HG02884 (cell line): ENCODE measurements at regions not wholly inside any gene's neighbourhood (a gene's known extent, or its start where the extent isn't known, plus 50 kb on each side); places are given as distances from the start of the nearest gene placed in this dataset.

Source experiments
- ATAC-seq: cut with Tn5 transposase; IDR thresholded peaks from one replicate; pipeline ENCODE4 v1.9.1; 2021; ENCODE audit warnings: mild to moderate bottlenecking, moderate library complexity; ENCODE audit not compliant: unreplicated experiment

DNA sequence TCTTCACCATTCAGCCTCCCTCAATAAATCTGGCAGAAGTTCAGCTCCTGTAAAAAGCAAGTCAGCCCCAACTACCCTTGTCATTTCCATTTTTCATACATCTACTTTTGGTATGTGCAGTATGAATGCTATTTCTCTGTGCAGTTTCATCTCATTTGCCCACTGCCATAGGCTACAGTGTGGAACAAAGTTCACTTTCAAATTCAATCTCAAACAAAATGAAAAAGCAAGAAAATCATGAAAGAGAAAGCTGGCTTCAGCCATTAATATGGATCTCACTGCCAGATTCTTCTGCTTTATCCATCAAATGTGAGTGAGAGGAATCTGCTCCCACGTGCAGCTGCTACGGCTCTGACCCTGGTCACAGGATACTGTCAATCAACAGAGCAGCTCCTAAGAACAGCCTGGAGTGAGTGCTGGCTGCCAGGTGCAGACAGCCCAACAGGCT is 494.2 kb downstream of the ZNF608 start:
- ATAC-seq, result no peak

DNA sequence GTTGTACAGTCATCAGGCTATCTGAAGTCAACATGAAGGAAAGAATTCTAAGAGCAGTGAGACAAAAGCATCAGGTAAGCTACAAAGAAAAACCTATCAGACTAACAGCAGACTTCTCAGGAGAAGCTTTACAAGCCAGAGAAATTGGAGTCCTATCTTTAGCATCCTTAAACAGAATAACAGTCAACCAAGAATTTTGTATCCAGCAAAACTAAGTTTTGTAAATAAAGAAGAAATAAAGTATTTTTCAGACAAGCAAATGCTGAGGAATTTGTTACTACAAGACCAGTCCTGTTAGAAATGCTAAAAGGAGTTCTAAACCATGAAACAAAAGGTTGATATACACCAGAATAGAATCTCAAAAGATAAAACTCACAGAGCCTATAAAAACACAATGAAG is 501.2 kb downstream of the ZNF608 start:
- no peak for ATAC-seq

DNA sequence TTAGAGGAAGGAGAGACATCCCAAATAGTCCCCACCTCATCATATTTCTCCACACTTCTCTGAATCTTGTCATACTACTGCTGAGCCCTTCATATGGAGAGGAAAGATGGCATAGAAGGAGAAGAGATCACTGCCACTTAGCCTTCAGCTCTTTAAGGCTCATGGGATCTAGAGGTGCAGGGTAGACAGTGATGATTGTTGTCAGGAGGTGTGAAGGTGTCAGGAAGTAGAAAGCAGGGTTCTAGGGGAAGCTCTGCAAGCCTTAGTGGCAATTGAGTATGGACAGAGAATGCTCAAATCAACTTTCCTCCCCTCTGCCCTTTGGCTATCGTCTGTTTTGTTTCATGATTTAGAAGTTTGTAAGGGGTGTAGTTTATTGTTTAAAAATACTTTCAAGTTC is 505.7 kb downstream of the ZNF608 start:
- no peak for ATAC-seq

DNA sequence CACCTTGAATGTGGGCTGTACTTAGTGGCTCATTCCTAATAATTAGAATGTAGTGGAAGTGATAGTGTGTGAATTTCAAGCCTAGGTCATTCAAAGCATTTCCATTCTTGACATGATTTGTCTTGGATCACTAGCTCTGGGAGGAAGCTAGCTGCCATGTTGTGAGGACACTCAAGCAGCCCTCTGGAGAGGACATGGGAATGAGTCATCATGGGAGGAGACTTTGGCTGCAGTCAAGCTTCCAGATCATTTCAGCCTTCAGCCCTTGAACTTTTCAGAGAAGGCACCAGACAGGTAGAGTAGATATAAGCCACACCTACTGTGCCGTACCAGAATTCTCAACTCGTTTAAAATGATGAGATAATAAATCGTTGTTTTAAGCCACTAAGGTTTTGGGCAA is 506.9 kb downstream of the ZNF608 start:
- no peak for ATAC-seq

DNA sequence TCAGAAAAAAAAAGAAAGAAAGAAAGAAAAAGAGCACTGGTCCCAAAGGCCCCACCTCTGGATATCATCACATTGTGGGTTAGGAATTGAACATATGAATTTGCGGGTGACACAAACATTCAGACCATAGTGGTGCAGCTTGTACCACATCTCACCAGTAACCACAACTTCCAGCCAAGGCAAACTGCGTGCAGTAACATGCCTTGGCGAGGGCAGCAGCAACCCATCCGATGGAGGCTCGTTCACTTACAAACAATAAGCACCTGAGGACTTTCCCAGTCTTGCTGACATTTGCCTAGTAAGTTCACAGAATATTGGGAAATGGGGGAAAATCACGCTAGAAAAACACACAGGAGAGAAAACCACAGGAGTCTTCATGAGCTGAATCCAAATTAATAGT is 508.1 kb downstream of the ZNF608 start:
- ATAC-seq, result no peak

DNA sequence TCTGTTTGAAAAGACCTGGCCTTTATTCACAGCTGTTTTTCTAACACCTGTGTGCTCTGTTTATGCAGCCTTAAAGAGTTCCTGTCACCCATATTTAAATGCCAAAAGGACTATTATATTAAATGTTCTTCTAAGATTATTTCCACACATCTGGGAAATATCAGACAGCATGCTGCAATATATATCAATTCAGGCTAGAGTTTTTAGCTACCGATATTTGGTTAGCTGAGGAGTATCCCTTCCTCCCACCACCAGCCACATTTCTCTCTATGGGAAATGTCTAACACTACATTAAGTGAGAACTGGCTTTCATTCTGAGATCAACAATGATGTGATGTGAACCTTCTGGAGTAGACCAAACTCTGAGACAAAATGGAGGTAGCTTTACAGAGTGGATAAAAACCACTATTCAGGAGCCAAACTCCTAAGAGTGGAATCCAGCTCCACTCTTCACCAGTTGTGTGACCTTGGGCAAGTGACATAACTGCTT is 509.2 kb downstream of the ZNF608 start:
- no peak for ATAC-seq

DNA sequence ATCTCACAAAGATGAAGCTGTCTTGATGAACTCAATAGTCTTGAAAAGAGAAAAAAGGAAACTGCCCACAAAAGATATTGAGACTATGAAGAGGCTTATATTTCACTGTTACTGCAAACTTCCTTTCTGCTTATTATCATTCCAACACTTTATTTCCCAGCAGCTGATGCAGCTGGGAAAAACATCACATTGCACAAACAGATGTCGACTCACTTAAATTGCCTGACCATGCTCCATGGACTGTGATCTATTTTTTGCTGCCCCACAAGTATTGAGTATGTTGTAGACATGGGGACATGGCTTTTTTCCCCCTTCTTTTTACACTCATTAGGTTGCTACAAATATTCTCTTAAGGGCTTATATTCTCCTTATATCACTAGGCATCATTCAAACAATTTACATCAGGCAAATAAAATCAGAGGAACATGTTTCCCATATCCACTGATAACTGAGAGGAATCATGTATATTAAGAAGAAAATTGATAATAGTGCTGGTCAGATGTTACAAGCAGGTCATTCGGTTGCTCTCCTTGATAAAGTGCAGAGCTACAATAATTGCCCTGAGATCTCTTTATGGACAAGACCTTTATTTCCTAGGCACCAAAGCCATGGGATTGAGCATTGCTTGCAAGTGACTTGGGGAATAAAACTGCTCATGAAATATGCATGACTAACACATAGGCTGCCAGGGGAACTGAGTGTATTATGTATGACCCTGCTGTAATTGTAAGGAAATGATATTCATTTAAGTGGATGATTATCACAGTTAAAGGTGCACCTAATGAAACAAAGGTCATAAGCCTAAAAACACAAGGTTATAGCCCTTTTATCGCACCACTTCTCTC is 509.9 kb downstream of the ZNF608 start:
- no peak for ATAC-seq

DNA sequence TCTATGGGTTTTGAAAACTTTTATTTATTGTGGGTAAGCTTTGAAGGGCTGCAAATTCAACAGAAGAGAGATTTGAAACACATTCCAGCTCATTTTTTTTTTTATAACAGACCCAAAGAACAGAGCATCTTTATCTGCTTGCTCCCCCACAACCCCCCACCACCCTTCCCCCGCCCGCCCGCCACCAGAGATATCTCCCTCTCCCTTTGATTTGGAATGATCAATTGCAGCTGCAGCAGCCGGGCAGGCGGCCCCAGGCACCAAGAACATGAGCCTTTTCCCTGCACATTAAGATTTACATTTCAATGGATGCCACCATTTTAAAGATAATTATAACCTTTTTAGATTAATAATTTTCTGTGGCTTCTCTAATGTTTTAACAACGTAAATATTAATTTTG is 510.9 kb downstream of the ZNF608 start:
- ATAC-seq, result no peak

DNA sequence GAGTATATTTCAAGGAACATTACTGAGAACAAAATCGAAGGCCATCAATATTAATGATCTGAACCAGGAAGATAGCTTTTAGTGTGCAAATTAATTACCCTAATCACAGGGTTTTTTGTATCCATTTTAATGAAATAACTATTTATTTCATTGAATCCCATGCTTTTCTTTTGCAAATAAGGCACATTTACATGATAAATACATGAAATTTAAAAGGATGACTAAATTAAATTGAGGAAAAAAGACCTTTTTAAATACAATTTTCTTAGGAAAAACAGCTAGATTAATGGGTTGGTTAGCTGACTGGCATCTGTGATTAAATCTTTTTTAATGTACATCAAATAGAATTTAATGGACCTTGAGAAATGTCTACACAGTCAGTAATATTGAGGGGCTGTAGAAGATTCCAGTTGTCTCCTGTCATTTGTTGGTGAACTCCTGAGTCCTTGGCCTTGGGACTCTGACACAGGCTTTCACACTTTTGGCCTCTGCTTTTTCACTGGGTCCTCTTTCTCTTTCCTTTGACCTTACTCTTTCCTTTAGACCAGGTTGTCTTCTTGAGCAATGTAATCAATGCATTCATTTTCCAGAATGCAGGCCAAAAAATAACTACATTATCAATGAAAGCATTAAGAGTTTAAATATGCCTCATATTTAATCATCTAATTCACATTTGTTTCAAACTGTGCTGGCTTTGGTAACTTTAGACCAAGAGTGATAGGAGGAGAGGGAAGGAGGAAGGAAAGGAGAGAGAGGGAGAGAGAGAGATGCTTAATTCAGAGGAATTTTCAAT is 511.5 kb downstream of the ZNF608 start:
- ATAC-seq, result no peak

DNA sequence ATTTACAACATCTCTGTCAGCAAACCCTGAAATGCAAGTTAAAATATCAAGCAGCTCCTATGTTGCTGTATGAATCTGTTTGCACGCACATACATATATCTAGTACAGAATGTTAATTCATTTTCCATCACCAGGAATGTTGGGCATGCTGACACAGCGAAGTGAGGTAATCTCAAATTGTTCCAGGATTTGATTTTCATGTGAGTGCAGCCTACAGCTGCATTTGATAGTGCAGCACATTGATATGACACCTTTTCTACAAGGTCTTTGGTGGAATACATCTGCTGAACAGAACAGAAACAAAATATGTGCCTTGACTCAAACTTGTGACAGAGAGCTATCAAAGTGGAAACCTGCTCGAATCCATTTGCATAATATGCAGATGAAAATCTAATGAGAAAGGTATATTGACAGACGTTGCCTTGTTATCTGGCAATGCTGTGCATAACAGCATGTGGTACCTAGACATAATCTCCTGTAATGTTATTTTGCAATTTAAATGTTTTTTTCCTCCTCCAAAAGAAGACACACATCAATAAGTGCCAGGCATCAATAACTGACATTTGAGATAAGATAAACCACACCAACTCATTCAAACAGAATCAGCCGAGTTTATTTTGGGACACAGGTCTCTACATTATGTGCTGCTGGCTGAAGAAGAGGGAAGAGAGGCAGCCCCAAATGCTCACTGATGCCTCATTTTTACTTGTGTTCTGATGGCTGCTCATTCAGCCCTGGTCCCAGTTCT is 512.2 kb downstream of the ZNF608 start:
- ATAC-seq, result no peak

DNA sequence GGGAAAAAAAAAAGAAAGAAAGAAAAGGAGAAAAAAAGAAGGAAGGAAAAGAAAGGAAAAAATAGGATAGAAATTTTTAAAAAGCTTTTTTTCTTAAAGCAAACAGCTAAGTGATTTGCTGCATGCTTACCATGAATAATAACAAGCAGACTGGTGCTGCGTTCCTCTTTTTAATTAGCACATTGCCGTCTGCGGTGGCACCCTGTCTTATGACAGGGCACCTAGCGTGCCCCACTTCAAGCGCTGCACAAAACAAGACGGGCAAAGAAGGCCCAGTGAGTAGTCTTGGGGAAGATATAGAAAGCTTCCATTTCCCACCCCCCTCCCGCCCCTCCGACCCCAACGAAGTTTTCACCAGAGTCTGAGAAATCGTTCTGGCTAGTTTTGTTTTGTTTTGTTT is 513.9 kb downstream of the ZNF608 start:
- no peak for ATAC-seq

DNA sequence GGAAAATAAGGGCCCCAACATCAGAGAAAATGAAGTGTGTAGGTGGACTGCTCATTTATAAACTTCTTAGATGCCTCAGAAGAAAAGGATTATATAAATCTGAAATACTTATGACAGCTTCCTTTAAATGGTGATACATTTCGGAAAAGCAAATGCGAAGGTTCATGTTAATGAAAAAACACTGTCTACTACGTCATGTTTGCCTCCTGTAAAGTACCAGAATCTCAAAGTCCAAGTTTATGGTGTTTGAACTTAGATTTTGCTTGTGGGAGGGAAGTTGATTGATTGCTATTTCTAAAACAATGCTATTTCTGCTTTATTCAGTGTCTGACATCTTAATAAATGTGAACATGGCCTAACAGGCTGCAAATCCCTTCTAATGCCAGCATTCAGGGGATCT is 514.6 kb downstream of the ZNF608 start:
- no peak for ATAC-seq

DNA sequence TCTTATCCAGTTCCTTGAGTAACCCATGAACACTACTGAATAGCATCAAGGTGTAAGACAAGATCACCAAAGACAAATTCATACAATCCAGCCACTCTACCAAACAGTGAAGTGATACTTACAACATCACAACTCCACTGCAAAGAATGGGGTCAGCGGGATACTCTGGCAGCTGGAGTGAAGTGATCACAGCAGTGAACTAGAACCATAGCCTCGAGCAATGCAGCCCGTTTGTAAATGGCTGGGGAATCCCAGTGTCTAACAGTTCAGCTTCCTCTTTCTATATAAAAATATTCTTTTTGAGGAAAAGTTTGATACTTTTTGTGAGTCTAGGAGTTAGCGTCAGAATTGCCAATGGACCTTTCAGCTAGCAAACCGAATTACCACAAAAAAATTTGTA is 515.2 kb downstream of the ZNF608 start:
- ATAC-seq, result no peak

DNA sequence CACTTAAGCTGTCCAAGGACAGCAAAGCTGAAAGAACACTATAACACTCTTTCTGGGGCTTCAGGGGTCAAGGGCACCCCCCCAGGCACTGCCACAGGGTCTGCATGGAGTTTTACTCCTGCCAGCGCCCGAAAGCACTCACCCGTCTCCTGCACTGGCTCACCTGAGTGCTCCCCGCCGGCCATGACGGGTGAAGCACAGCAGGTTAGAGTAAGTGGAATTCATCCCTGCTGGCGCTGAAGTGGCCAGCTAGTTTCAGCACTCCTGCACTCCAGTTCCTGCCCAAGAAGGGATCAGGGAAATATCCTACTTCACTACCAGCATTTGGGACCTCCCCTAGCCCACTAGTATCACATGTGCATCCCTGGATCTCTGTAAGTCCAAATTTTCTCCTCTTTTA is 516.0 kb downstream of the ZNF608 start:
- ATAC-seq, result no peak

DNA sequence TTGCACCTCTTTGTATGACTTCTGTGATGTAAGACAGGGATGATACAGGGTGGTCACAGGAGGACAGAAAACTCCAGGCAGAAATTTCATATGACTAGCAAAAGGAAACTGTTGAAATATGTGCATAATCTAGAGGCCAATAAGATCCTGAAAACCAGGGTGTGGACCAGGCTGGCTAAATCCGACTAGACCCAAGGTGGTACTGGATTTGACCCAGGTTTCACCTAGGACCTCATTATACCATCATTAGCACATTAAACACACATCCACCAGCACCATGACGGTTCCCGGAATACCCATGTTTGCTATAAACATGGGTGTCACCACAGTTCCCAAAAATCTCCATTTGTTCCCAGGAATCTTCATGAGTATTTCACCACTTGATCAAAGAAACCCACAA is 517.1 kb downstream of the ZNF608 start:
- ATAC-seq, result no peak

DNA sequence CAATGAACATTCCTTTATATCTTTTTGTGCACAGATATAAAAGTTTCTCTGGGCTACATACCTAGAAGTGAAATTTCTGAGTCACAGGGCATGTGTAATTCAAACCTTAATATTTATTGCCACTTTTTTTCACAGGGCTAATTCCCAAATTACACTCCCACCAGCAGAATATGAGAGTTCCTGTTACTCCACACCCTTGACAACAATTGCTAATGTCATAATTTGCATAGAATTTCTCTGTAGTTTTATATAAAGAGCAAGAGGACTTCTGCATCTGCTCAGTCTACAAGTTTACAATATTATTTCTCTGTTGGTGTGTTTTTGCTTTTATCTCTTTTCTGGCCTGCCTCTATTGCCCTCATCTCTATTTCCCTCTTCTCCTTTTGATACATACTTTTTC is 518.5 kb downstream of the ZNF608 start:
- no peak for ATAC-seq

DNA sequence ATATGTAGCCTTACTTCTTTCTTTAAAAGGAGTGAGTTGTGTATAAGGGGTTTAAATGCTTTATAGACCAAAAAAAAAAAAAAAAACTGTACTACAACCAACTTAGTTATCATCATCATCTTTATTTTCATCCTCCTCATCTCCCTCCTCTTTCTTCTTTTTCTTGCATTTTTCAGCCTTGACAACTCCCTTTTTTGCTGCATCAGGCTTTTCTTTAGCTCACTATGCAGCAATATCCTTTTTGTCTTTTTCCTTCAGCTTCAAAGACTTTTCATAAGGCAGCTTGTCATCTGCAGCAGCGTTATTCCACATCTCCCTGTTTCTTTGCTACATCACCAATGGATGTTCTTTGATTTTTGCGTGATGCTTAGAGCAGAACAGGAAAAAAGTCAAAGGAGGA is 526.0 kb downstream of the ZNF608 start:
- ATAC-seq, result no peak

DNA sequence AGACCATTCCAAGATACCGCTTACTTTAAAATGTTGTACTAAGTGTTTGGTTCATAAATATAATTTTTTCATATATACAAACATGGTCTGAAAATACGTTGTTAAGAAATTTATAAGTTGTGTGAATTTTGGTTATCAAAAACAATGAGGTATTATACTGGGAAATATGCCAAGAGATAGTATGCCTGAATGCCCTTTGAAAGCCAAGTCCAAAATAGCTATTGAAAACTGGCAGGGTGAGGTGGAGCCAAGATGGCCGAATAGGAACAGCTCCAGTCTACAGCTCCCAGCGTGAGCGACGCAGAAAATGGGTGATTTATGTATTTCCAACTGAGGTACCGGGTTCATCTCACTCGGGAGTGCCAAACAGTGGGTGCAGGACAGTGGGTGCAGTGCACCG is 533.5 kb downstream of the ZNF608 start:
- no peak for ATAC-seq

DNA sequence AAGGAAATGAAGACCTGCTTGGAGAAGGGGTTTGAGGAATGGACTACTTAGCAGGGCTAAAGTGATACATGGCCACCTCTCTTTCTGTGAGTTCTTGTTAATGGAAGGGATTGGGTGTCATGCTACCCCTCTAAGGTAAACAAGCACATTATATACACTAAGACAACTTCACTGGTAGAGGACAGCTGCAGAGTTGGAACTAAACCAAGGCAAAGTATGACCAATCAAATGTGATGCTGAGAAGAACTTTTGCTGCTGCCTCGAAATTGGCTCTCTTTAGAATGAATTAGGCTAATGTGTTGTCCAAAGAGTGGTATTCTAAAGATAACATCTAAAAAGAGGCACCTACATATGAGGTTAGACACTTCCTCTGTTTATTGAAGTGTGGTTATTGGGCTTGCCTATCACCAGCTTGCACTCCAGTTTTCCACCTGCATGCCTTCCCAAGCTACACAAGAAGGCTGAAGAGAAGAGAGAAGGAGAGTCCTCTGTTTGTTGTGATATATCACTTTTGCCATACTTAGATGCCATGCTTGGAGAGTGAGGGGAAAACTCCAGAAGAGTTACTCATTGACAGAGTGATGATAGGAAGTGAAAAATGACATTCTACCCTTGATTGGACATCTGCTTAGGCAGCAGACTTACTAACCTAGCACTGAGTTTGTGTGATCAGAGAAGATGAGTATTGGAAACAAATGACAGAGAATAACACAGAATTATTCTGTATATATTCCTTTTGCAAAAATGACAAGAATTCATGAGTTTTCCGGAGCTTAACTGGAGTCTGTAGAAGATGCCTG is 536.1 kb downstream of the ZNF608 start:
- ATAC-seq, result no peak

DNA sequence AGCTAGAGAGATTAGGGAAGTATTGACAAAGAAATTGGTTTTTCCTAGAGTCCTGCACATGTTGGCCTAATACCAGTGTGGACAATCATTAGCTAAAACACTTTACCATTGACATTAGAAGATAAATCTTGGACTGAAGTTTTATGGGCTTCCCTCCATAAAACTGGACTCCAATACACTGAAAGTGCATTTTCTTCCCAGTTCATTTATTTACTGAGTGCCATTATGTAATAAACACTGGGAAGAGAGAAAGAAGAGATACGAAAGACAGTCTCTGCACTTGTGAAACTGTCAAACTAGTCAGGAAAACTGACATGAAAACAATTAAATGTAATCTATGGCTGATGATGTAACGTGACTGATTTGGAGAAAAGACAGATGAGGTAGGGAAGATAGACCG is 539.3 kb downstream of the ZNF608 start:
- ATAC-seq, result no peak

DNA sequence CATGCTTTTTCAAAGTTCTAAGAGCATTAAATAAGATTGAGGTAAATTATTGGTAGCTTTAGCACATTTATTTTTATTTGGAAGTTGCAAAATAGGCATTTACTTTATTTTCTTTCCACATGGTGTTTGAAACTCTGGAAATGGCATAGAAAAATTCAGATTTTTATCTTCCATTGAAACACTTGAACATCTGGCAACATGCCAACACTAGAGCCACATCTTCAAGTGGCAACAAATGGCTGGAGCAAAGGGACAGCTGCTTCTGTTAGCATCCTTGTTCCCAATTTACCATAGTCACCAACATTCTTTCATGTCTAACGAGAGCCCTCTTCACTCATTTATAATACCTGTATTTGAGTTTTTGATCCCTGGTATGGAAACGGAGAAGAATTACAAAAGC is 539.9 kb downstream of the ZNF608 start:
- no peak for ATAC-seq
